Liver (tissue), 3 donors: ENCODE measurements at regions not wholly inside any gene's neighbourhood (a gene's known extent, or its start where the extent isn't known, plus 50 kb on each side); places are given as distances from the start of the nearest gene placed in this dataset.
A peak's percentile ranks its signal among the peaks of the same experiment; 100 is the strongest.

Source experiments
- EGR1 ChIP-seq, 2 donors: IDR thresholded peaks; 2 replicates each; pipeline ENCODE4 v1.6.1; 2016 to 2018; ENCODE audit warnings: antibody characterized with exemption in 2 of 2, low read depth in 2 of 2
- GABPA ChIP-seq, 2 donors: IDR thresholded peaks in 1 of 2; conservative IDR thresholded peaks in 1 of 2; 2 replicates each; pipeline ENCODE4 v1.6.1; 2016; ENCODE audit warnings: antibody characterized with exemption in 2 of 2, mild to moderate bottlenecking in 1 of 2, moderate library complexity in 1 of 2
- JUND ChIP-seq, 2 donors: IDR thresholded peaks; 2 replicates each; pipeline ENCODE4 v1.6.1; 2016; ENCODE audit warnings: antibody characterized with exemption in 2 of 2
- MAX ChIP-seq: IDR thresholded peaks from 2 replicates; pipeline ENCODE4 v1.6.1; 2016; ENCODE audit warnings: antibody characterized with exemption
- NR2F2 ChIP-seq: IDR thresholded peaks from 2 replicates; pipeline ENCODE4 v1.6.1; 2016; ENCODE audit warnings: antibody characterized with exemption
- RAD21 ChIP-seq, 2 donors: IDR thresholded peaks; 2 replicates each; pipeline ENCODE4 v1.6.1; 2016; ENCODE audit warnings: antibody characterized with exemption in 2 of 2, mild to moderate bottlenecking in 2 of 2
- SP1 ChIP-seq: IDR thresholded peaks from 2 replicates; pipeline ENCODE4 v1.6.1; 2018; ENCODE audit warnings: antibody characterized with exemption, mild to moderate bottlenecking
- TAF1 ChIP-seq: conservative IDR thresholded peaks from 2 replicates; pipeline ENCODE4 v1.6.1; 2016; ENCODE audit warnings: antibody characterized with exemption, mild to moderate bottlenecking
- YY1 ChIP-seq: IDR thresholded peaks from 2 replicates; pipeline ENCODE4 v1.6.1; 2016; ENCODE audit warnings: antibody characterized with exemption, mild to moderate bottlenecking
- TF ChIP-seq, protein P1 (sequence below): fragments of 150-350 bp; IDR thresholded peaks from 2 replicates; pipeline ENCODE4 v1.5.1; 2017; ENCODE audit warnings: improper control_type of control experiment, low read depth, low read length; ENCODE audit not compliant: missing input control
- TF ChIP-seq, protein P2 (sequence below): IDR thresholded peaks from 2 replicates; pipeline ENCODE4 v1.6.1; 2016; ENCODE audit warnings: antibody characterized with exemption
- TF ChIP-seq, protein P3 (sequence below): IDR thresholded peaks from 2 replicates; pipeline ENCODE4 v1.6.1; 2016; ENCODE audit warnings: antibody characterized with exemption, mild to moderate bottlenecking
- TF ChIP-seq, protein P4 (sequence below): IDR thresholded peaks from 2 replicates; pipeline ENCODE4 v1.6.1; 2016; ENCODE audit warnings: antibody characterized with exemption
- donor health status: healthy.
- donor health status: healthy.

DNA sequence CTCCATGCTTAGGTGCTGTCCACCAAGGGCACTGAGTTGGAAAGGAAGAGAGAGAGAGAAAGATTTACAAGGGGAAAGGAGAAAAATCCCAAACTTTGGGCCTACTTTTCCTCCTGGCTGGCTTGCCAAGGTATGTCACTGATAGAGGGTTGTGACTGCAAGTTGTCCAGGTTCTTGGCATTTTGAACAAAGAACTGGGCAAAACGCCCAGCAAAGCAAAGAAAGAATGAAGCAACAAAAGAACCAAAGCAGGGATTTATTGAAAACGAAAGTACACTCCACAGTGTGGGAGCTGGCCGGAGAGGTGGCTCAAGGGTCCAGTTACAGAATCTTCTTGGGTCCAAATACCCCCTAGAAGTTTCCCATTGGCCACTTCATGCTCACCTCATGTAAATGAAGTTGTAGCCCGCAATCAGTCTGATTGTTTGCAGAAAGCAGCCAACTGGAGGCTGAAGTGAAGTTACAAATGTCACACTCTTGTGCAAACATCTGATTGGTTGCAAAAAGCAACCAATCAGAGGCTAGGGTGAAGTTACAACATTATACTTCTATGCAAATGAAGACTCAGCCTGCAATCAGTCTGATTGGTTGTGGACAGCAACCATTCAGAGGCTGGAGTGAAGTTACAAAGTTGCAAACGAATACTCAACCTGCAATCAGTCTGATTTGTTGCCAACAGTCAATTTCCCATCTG is 263.5 kb downstream of the YTHDC2 start:
- TF ChIP-seq, protein P1, sequence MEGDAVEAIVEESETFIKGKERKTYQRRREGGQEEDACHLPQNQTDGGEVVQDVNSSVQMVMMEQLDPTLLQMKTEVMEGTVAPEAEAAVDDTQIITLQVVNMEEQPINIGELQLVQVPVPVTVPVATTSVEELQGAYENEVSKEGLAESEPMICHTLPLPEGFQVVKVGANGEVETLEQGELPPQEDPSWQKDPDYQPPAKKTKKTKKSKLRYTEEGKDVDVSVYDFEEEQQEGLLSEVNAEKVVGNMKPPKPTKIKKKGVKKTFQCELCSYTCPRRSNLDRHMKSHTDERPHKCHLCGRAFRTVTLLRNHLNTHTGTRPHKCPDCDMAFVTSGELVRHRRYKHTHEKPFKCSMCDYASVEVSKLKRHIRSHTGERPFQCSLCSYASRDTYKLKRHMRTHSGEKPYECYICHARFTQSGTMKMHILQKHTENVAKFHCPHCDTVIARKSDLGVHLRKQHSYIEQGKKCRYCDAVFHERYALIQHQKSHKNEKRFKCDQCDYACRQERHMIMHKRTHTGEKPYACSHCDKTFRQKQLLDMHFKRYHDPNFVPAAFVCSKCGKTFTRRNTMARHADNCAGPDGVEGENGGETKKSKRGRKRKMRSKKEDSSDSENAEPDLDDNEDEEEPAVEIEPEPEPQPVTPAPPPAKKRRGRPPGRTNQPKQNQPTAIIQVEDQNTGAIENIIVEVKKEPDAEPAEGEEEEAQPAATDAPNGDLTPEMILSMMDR, result no peak
- no peak for TF ChIP-seq TAF1
- TF ChIP-seq NR2F2, result no peak
- TF ChIP-seq RAD21 (IDR thresholded peaks at IDR 0.05), result no peak
- peak; percentile 46 for TF ChIP-seq SP1
- TF ChIP-seq, protein P2, sequence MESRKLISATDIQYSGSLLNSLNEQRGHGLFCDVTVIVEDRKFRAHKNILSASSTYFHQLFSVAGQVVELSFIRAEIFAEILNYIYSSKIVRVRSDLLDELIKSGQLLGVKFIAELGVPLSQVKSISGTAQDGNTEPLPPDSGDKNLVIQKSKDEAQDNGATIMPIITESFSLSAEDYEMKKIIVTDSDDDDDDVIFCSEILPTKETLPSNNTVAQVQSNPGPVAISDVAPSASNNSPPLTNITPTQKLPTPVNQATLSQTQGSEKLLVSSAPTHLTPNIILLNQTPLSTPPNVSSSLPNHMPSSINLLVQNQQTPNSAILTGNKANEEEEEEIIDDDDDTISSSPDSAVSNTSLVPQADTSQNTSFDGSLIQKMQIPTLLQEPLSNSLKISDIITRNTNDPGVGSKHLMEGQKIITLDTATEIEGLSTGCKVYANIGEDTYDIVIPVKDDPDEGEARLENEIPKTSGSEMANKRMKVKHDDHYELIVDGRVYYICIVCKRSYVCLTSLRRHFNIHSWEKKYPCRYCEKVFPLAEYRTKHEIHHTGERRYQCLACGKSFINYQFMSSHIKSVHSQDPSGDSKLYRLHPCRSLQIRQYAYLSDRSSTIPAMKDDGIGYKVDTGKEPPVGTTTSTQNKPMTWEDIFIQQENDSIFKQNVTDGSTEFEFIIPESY, result no peak
- peak; percentile 36 for TF ChIP-seq YY1
- TF ChIP-seq, protein P3, sequence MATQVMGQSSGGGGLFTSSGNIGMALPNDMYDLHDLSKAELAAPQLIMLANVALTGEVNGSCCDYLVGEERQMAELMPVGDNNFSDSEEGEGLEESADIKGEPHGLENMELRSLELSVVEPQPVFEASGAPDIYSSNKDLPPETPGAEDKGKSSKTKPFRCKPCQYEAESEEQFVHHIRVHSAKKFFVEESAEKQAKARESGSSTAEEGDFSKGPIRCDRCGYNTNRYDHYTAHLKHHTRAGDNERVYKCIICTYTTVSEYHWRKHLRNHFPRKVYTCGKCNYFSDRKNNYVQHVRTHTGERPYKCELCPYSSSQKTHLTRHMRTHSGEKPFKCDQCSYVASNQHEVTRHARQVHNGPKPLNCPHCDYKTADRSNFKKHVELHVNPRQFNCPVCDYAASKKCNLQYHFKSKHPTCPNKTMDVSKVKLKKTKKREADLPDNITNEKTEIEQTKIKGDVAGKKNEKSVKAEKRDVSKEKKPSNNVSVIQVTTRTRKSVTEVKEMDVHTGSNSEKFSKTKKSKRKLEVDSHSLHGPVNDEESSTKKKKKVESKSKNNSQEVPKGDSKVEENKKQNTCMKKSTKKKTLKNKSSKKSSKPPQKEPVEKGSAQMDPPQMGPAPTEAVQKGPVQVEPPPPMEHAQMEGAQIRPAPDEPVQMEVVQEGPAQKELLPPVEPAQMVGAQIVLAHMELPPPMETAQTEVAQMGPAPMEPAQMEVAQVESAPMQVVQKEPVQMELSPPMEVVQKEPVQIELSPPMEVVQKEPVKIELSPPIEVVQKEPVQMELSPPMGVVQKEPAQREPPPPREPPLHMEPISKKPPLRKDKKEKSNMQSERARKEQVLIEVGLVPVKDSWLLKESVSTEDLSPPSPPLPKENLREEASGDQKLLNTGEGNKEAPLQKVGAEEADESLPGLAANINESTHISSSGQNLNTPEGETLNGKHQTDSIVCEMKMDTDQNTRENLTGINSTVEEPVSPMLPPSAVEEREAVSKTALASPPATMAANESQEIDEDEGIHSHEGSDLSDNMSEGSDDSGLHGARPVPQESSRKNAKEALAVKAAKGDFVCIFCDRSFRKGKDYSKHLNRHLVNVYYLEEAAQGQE, result peak; percentile 21
- TF ChIP-seq MAX, result no peak
- TF ChIP-seq, protein P4, sequence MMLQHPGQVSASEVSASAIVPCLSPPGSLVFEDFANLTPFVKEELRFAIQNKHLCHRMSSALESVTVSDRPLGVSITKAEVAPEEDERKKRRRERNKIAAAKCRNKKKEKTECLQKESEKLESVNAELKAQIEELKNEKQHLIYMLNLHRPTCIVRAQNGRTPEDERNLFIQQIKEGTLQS, result no peak
- TF ChIP-seq EGR1 (IDR thresholded peaks at IDR 0.05; ENCODE audit: low read depth in 2 of 2), result no peak
- TF ChIP-seq JUND (IDR thresholded peaks at IDR 0.05), result peak in 1 of 2 donors; percentile 19
- no peak for TF ChIP-seq GABPA (IDR thresholded peaks at IDR 0.05 in 1 of 2, conservative IDR thresholded peaks at IDR 0.05 in 1 of 2)
